IPS-NIHi7 (cell line): ENCODE measurements at regions not wholly inside any gene's neighbourhood (a gene's known extent, or its start where the extent isn't known, plus 50 kb on each side); places are given as distances from the start of the nearest gene placed in this dataset.

Experiments
- DNase-seq: peaks from one replicate; pipeline ENCODE4 v3.0.0; 2012; ENCODE audit warnings: mixed read lengths; ENCODE audit errors: extremely low spot score

- peak; percentile 7 for DNase-seq
These were observed 167.2 kb upstream of the PPP2R2D start for GRCh38 chr10:131733596-131733995.

GRCh38 chr10:131735577-131735976, 165.2 kb upstream of the PPP2R2D start:
- DNase-seq: no peak

- peak; percentile 4 for DNase-seq
These were observed 164.4 kb upstream of the PPP2R2D start for GRCh38 chr10:131736321-131736980.

- DNase-seq: peak; percentile 7
These were observed 163.0 kb upstream of the PPP2R2D start for GRCh38 chr10:131737543-131738395.

- DNase-seq: peak; percentile 4
These were observed 162.4 kb upstream of the PPP2R2D start for GRCh38 chr10:131738396-131738735.

- DNase-seq: no peak
These were observed 161.6 kb upstream of the PPP2R2D start for GRCh38 chr10:131739206-131739605.

- no peak for DNase-seq
These were observed 158.3 kb upstream of the PPP2R2D start for GRCh38 chr10:131742500-131742951.

GRCh38 chr10:131743190-131744151, 157.3 kb upstream of the PPP2R2D start:
- DNase-seq: no peak

GRCh38 chr10:131744346-131744745, 156.5 kb upstream of the PPP2R2D start:
- no peak for DNase-seq

GRCh38 chr10:131745591-131745990, 155.2 kb upstream of the PPP2R2D start:
- no peak for DNase-seq

- DNase-seq: no peak
These were observed 154.5 kb upstream of the PPP2R2D start for GRCh38 chr10:131746241-131746711.

GRCh38 chr10:131746785-131747184, 154.0 kb upstream of the PPP2R2D start:
- DNase-seq: no peak

GRCh38 chr10:131747251-131747650, 153.6 kb upstream of the PPP2R2D start:
- DNase-seq: no peak

- no peak for DNase-seq
These were observed 153.0 kb upstream of the PPP2R2D start for GRCh38 chr10:131747791-131748190.

GRCh38 chr10:131748191-131748590, 152.6 kb upstream of the PPP2R2D start:
- no peak for DNase-seq

GRCh38 chr10:131748831-131749766, 151.7 kb upstream of the PPP2R2D start:
- no peak for DNase-seq

- DNase-seq: no peak
These were observed 151.1 kb upstream of the PPP2R2D start for GRCh38 chr10:131749767-131750142.

GRCh38 chr10:131750171-131750895, 150.5 kb upstream of the PPP2R2D start:
- DNase-seq: no peak

- DNase-seq: no peak
These were observed 149.6 kb upstream of the PPP2R2D start for GRCh38 chr10:131750973-131751826.
